ENCODE measurements at regions not wholly inside any gene's neighbourhood (a gene's known extent, or its start where the extent isn't known, plus 50 kb on each side); places are given as distances from the start of the nearest gene placed in this dataset.

GRCh38 chr19:32032561-32032960 lies 312.8 kb upstream of the ZNF507 start:
- TF ChIP-seq CTCF (IDR thresholded peaks at IDR 0.05; ENCODE audit: poor library complexity) (no peak), EZH2phosphoT487 (IDR thresholded peaks at IDR 0.05; ENCODE audit: low read depth, severe bottlenecking, unreplicated experiment) (no peak), EZH2 (IDR thresholded peaks at IDR 0.05; ENCODE audit: borderline replicate concordance) (no peak)
